HG03135 (cell line): ENCODE measurements at regions not wholly inside any gene's neighbourhood (a gene's known extent, or its start where the extent isn't known, plus 50 kb on each side); places are given as distances from the start of the nearest gene placed in this dataset.
"Not testable (repeated sequence)": the region's sequence is repeated elsewhere in the genome, so short reads cannot be mapped to it uniquely, and the experiment has no call there.

ENCODE experiments used
- ATAC-seq: cut with Tn5 transposase; IDR thresholded peaks from one replicate; pipeline ENCODE4 v1.9.1; 2021; ENCODE audit warnings: mild to moderate bottlenecking, moderate library complexity; ENCODE audit not compliant: unreplicated experiment

DNA sequence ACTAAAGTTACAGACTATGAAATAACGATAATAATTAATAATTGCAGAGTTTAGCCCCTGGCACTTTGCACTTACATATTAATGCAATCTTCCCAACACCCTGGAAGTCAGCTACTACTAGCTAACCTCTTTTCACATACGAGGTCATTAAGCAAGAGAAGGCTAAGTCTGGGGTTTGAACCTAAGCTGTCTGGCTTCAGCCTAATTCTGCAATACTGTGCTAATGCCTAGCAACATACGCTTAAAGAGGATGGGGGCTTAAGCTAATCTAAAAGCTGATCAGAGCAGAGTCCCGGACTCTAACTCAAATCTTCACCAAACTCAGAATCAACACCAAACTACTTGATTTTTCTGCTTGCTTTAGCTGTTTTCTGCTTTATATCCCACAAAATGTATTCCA lies 168.7 kb upstream of the GNAI1 start:
- ATAC-seq, result no peak

DNA sequence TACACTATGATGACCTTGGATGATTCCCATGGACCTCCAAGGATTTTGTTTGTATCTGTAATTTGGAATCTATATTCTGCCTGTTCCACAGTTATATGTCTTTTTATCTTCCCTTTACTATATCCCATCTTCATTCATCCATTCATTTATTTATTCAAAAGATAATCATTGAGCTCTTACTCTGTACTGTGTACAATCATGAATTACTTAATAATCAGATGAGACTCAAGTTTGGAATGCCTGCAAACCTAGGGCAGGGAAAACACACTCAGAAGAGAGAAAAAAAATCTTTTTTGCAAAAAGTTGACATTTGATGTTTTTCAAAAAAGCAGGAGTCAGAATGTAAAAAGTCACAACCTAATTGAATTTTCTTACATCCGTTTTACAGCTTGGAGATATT lies 170.2 kb upstream of the GNAI1 start:
- no peak for ATAC-seq

DNA sequence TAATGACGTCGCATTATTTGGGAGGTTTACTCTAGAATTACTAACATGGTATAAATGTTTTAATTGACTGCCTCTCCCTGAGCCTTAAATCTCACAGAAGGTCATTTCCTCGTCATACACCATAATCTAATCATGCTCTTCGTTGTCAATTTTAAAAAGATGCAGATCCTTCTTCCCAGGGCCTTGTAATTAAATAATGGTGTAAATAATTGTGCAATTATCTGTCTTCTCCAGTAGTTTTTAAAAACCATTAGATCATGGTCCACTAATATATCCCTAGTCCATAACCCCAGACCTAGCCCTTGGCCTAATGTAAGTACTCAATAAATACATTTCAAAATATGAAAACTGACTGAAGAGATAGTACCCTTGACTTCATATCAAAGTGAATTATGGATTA lies 181.5 kb upstream of the GNAI1 start:
- no peak for ATAC-seq

DNA sequence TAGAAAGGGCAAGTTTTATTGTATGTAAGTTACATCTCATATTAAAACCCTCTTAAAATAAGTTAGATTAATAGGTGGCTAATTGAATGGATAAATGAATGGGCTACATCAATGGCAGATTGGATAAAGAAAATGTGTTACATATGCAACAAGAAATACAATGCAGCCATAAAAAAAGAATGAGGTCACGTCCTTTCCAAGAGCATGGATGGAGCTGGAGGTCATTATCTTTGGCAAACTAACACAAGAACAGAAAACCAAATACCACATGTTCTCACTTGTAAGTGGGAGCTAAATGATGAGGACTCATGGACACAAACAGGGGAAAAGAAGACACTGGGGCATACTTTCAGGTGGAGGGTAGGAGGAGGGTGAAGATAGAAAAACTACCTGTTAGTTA lies 182.2 kb upstream of the GNAI1 start:
- no peak for ATAC-seq

DNA sequence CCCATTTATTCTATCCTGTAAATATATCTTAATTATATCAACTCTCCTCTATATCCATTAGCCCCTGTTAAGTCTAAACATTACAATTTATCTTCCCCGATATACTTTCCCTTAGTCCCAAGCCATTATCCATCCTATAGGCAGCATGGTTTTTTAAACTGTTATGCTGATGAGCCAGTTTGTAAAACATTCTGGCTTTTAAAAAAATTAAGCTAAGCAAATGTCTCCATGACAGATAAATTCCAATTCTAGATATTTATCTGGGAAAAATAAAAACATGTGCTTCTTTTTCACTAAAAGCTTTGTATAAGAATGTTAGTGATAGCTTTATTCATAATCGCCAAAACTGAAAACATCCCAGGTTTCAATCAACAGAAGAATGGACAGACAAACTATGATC lies 183.2 kb upstream of the GNAI1 start:
- no peak for ATAC-seq

DNA sequence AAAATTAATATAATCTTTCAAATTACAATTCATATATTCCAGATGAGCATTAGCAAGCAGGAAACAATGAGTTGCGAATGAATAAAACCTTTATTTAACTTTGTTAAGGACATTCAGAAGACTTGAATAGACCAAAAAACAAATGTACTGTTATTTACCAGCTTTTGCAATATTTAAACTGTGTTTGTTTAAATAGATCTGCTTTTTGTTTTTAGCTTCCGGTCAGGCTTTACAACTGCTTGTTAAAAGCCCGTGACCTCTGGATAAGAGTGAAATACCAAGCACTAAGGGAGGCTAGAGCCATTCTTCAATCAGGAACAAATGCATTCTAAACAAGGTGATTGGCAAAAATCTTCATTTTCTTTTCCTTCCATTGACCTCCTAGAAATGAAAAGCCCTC lies 184.9 kb upstream of the GNAI1 start:
- no peak for ATAC-seq

DNA sequence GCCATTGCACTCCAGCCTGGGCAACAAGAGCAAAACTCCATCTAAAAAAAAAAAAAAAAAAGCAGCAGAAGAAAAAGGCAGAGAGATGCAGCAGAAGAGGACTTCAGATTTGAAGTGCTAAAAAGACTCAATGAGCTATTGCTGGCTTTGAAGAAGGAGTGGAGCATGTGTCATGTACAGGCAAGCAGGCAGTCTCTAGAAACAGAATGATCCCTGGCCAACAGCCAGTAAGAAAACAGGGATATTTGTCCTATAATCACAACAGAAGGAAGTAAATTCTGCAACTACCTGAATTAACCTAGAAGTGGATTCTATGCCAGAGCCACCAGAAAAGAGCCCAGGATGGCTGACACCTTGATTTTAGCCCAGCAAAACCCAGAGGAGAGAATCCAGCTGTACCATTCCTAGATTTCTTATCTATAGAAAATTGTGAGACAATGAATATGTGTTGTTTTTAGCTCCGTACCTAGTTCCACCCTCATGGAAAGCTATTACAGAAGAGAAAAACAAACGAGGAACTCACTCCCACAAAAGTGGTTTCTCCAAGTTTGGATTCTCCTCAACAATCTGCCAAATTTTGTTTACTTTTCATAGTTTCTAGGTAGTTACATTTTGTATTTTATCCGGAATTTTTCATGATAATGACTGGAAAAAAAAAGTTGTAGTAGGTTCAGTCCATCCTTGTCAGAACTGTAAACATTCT lies 198.2 kb upstream of the GNAI1 start:
- ATAC-seq, result no peak

DNA sequence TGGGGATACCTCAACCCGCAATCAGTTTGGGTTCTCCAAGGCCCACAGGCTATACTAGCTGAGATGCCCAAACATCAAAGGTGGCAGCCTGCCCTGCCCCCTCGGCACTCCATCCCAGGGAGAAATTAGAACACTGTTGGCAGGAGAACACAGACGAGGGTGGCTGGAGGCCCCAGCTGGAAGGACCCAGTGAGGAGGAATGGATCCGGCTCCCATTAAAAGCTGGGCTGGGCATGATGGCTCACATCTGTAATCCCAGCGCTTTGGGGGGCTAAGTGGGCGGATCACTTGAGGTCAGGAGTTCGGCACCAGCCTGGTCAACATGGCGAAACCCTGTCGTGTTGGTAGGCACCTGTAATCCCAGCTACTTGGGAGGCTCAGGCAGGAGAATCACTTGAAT lies 199.9 kb upstream of the GNAI1 start:
- ATAC-seq, result no peak

DNA sequence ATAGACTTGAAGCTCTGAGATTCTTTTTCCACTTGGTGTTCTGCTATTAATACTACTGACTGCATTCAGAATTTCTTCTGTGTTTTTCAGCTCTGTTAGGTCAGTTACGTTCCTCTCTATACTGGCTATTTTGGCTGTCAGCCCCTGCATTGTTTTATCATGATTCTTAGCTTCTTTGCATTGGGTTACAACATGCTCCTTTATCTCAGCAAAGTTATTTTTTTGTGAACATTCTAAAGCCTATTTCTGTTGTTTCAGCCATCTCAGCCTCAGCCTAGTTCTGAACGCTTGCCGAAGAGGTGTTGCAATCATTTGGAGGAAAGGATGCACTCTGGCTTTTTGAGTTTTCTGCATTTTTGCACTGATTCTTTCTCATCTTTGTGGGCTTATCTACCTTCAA lies 201.5 kb upstream of the GNAI1 start:
- ATAC-seq, result no peak

DNA sequence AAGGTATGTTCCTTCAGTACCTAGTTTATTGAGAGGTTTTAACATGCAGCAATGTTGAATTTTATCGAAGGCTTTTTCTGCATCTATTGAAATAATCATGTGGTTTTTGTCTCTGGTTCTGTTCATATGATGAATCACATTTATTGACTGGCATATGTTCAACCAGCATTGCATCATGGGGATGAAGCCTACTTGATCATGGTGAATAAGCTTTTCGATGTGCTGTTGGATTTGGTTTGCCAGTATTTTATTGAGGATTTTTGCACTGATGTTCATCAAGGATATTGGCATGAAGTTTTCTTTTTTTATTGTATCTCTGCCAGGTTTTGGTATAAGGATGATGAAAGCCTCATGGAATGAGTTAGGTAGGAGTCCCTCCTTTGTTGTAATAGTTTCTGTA lies 204.0 kb upstream of the GNAI1 start:
- ATAC-seq, result no peak

DNA sequence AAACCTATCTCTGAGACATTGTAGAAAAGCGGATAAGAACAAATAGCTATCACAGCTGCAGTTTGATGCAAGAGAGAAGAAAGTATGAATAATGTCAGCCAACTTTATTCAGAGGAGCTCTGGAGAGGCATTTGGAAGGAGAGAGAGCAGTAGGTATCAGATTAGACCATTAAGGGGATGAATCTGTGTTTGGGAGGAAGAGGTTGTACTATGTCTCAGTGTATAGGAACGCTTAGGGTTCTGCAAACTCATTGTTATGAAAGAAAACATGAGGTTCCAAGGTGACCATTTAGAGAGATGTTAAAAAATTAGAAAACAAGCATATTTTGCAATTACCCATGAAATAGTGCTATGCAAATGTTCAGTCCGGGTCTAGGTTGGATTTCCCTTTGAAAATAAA lies 207.5 kb upstream of the GNAI1 start:
- ATAC-seq, result no peak

DNA sequence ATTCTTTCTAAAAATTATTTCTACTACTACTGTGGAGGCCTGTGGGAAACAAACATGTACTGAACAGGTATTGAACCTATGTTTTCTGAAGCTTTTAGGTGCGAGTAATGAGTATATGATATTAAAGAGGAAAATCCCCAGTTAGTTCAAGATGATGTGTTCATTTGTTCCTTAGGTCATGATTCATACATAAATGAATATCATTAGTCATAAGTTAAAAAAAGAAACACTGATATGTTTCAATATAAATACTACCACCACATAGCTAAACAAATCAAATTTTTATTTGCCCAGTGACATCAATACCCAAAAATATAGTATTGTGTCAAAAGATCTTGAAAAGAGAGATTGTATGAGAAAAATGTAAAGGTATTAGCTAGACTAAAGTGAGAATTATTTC lies 210.7 kb upstream of the GNAI1 start:
- ATAC-seq, result no peak

DNA sequence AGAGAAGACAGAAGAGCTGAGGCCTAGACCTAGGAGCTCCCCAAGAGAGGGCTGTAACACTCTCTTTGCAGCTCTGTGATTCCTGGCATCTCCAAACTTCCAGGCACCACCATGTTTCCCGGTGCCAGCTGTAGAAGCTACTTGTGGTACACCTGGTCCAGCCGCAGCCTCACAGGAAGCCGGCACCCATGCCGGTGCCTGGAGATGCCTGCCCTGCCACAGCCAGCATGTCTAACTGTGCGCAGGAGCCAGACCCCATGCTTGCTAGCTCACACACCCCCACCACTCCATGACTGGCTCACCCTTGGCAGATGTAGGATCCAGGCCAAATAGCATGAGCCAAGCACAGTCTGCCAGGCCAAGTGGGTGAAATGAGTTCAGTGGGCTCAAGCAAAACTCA lies 211.7 kb upstream of the GNAI1 start:
- ATAC-seq, result no peak

DNA sequence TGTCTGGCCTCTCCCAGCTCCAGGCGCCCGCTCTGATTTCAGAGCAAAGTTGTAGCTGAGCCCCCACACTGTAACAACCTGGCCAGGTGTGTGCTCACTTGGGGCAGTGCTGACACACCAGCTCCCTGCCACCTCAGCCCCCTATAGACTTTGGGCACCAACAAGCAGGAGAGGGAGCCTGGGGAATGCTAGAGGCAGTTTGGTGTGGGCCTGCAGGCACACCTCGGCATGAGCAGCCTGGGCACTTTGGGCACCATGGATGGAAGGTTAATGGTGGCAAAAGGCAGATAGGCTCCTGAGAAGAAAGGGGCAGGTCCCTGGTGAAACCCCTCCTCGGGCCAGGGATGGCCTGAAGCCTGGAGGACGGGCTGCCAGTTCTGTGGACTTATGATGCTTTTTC lies 212.7 kb upstream of the GNAI1 start:
- no peak for ATAC-seq

DNA sequence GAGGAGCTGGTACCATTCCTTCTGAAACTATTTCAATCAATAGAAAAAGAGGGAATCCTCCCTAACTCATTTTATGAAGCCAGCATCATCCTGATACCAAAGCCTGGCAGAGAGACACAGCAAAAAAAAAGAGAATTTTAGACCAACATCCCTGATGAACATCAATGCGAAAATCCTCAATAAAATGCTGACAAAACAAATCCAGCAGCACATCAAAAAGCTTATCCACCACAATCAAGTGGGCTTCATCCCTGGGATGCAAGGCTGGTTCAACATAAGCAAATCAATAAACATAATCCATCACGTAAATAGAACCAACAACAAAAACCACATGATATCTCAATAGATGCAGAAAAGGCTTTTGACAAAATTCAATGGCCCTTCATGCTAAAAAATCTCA lies 216.0 kb upstream of the GNAI1 start:
- not testable (repeated sequence) for ATAC-seq

DNA sequence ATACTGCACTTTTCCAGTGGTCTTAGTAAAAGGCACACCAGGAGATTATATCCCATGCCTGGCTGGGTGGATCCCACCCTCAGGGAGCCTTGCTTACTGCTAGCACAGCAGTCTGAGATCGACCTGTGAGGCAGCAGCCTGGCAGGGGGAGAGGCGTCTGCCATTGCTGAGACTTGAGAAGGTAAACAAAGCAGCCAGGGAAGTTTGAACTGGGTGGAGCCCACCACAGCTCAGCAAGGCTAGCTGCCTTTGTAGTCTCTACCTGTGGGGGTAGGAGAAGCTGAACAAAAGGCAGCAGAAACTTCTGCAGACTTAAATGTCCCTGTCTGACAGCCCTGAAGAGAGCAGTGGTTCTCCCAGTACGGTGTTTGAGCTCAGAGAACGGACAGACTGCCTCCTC lies 219.3 kb upstream of the GNAI1 start:
- not testable (repeated sequence) for ATAC-seq

DNA sequence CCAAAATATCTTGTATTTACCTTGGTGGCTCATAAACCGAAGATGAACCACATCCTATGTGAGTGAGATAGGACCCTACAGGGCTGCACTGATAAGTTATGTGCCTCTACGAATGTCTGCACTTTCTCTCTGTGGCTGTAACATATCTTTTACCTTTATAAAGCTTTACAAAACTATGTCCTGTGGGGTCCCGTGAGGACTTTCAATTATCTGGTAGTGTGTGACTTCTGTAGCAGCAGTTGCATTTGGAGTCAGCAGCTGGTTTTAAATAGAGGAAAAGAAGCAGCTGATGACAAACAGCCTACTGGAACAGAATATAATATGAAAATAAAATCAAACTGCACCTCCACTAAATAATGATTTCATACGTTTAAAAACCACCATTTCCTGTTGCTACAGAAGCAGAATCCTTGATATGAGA lies 222.4 kb upstream of the GNAI1 start:
- ATAC-seq, result no peak

DNA sequence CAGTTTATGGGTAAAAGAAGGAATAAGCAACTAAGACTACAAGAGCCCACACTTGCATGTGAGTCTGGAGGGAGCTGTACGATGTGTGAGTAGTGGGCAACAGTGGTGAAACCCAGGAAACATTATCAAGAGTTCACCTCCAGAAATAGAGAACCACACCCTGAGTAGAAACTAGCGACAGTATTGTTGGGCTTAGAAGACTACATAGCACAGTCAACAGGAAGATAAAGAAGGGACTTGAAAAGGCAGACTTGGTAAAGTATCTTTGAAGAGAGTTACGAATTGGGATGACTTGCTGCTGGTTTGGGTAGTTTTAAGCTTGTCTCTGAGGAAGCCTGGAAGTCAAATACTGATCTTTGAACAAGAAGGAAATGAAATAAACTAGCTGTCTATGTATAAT lies 223.2 kb upstream of the GNAI1 start:
- no peak for ATAC-seq

DNA sequence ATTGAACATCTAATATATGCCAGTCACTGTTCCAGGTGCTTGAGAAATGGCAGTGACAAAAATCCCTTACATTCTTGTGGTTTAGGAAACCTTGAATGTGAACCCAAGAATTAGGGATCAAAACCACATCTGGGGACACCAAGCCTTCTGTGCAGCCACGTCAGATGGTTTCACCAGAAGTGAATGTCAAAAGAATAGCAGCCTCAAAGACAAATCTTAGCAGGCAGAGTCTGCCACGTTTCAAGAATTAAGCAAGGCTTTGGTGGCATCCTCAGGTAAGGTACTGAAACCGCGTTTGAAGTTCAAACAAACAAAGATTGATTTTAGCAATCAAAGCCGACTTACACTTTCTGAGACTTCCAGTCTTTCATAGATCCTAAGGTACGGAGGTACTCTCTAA lies 225.5 kb upstream of the GNAI1 start:
- no peak for ATAC-seq

DNA sequence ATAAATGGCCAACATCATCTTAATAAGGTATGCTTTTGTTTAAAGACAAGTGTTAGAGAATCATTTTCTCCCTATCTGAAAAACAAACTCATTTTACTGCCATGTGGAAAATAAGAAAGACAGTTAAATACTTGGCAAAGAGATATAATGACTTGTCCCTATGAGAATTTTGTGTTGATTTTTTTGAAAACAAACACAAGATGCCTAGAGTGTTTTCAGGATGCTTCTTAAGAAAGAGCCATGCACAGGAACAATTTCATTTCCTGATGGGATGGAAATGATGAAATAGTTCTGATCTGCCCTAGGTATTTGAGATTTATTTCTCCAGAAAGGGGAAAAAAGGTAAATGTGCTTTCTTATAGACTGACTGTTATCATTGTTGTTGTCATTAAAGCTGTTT lies 237.5 kb upstream of the GNAI1 start:
- ATAC-seq, result no peak

DNA sequence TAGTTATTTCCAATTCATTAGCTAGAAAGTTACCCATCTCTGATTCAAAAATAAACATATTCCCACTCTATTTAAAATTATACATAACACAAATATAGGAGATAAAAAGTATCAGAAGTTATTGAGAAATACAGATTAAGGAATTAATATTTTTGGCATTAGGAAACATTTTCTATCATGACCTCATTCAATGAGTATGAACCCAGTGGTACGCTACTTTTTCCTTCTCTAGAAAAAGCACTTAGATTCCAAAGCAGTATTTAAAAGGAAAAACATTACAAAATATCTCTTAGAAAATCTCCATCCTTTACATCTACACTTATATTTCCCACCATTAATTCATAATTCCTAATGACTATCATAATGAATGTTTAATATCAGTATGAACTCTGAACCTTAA lies 240.6 kb upstream of the GNAI1 start:
- no peak for ATAC-seq

DNA sequence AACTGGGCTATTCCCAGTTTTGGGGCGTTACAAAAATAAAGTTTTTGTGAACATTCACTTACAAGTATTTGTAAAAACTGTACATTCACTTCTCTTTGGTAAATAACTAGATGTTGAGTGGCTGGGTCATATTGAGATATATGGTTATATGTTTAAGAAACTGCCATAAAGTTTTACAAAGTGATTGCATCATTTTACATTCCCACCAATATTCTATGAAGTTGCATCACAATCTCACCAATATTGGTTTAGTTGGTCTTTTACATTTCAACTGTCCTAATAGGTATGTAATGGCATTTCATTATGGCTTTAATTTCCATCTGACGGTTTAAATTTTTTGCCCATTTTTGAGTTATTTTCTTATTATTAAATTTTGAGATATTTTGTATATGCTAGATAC lies 251.7 kb upstream of the GNAI1 start:
- ATAC-seq, result no peak

DNA sequence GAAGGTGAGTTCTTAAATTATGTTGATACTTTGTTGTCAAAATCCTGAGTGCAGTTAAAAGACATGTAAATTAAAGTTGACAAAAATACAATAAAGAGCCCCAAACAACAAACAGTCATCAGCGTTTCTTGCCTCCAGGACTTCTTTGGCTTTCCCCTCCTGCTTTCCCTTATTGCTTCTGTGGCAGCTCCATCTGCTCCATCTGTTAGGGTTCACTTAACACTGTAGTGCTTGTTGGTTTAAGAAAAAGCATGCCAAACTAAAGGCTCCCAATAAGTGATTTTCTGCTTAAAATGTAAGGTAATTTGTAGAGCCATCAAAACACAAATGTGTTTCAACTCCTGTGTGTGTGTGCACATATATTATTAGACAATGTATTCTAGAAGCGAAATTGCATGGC lies 254.3 kb upstream of the GNAI1 start:
- no peak for ATAC-seq
